Umbilical cord (tissue), 1 donor: ENCODE measurements at regions not wholly inside any gene's neighbourhood (a gene's known extent, or its start where the extent isn't known, plus 50 kb on each side); places are given as distances from the start of the nearest gene placed in this dataset.
A peak's percentile ranks its signal among the peaks of the same experiment; 100 is the strongest.

Source experiments
- DNase-seq: peaks from one replicate; pipeline ENCODE4 v3.0.0-alpha.2; 2015; ENCODE audit warnings: low spot score

- DNase-seq, result peak; percentile 53
These were observed 126.9 kb upstream of the OSMR start for GRCh38 chr5:38718771-38719391.

- no peak for DNase-seq
These were observed 126.4 kb upstream of the OSMR start for GRCh38 chr5:38719403-38719802.

- DNase-seq, result no peak
These were observed 125.9 kb upstream of the OSMR start for GRCh38 chr5:38719916-38720315.

GRCh38 chr5:38720554-38721361 is 125.1 kb upstream of the OSMR start:
- DNase-seq, result no peak

GRCh38 chr5:38722918-38723317 is 122.9 kb upstream of the OSMR start:
- DNase-seq, result no peak

- DNase-seq, result no peak
These were observed 122.4 kb upstream of the OSMR start for GRCh38 chr5:38723426-38723825.

GRCh38 chr5:38724301-38725030 is 121.3 kb upstream of the OSMR start:
- DNase-seq, result no peak

- DNase-seq, result no peak
These were observed 120.4 kb upstream of the OSMR start for GRCh38 chr5:38725371-38725865.

GRCh38 chr5:38726279-38726678 is 119.5 kb upstream of the OSMR start:
- DNase-seq, result no peak

GRCh38 chr5:38728029-38728428 is 117.8 kb upstream of the OSMR start:
- DNase-seq, result peak; percentile 20

GRCh38 chr5:38731461-38731860 is 114.4 kb upstream of the OSMR start:
- no peak for DNase-seq

- no peak for DNase-seq
These were observed 111.5 kb upstream of the OSMR start for GRCh38 chr5:38734353-38734752.

GRCh38 chr5:38736089-38736488 is 109.7 kb upstream of the OSMR start:
- DNase-seq, result no peak

GRCh38 chr5:38737976-38738375 is 107.8 kb upstream of the OSMR start:
- DNase-seq, result no peak

GRCh38 chr5:38739011-38739704 is 106.7 kb upstream of the OSMR start:
- no peak for DNase-seq

- no peak for DNase-seq
These were observed 106.1 kb upstream of the OSMR start for GRCh38 chr5:38739705-38740045.

GRCh38 chr5:38742821-38743220 is 103.0 kb upstream of the OSMR start:
- no peak for DNase-seq

- DNase-seq, result no peak
These were observed 102.2 kb upstream of the OSMR start for GRCh38 chr5:38743562-38743961.

GRCh38 chr5:38745836-38746732 is 99.7 kb upstream of the OSMR start:
- no peak for DNase-seq

- no peak for DNase-seq
These were observed 96.0 kb upstream of the OSMR start for GRCh38 chr5:38749861-38750260.

GRCh38 chr5:38751103-38751502 is 94.7 kb upstream of the OSMR start:
- no peak for DNase-seq
